Testis (tissue), 2 donors: ENCODE measurements at regions not wholly inside any gene's neighbourhood (a gene's known extent, or its start where the extent isn't known, plus 50 kb on each side); places are given as distances from the start of the nearest gene placed in this dataset.
"Not testable (repeated sequence)": the region's sequence is repeated elsewhere in the genome, so short reads cannot be mapped to it uniquely, and the experiment has no call there.

ENCODE experiments used
- DNase-seq: peaks from one replicate; pipeline ENCODE4 v3.0.0-alpha.2; 2019
- H3K27ac ChIP-seq, 2 donors: fragments of 200-600 bp; sonication (generic); one replicate each; pipeline ENCODE4 v1.5.1; 2019
- H3K27me3 ChIP-seq: fragments of 200-600 bp; sonication (generic); one replicate; pipeline ENCODE4 v1.5.1; 2019
- H3K36me3 ChIP-seq: fragments of 200-600 bp; sonication (generic); one replicate; pipeline ENCODE4 v1.5.1; 2017; ENCODE audit warnings: low read depth; ENCODE audit errors: missing control alignments
- H3K4me1 ChIP-seq: fragments of 200-600 bp; sonication (generic); one replicate; pipeline ENCODE4 v1.5.1; 2019
- H3K4me3 ChIP-seq, 2 donors: fragments of 200-600 bp; sonication (generic); one replicate each; pipeline ENCODE4 v1.5.1; 2017 to 2019
- H3K9me3 ChIP-seq: fragments of 200-600 bp; sonication (generic); one replicate; pipeline ENCODE4 v1.5.1; 2017
- CTCF ChIP-seq, 3 experiments: fragments of 450-650 bp in 2 of 3; fragments of 200-600 bp in 1 of 3; sonication (generic) in 1 of 3; IDR thresholded peaks; one replicate each; pipeline ENCODE4 v1.5.1; 2016 to 2019; ENCODE audit warnings: antibody characterized with exemption in 3 of 3, mild to moderate bottlenecking in 2 of 3, moderate library complexity in 1 of 3
- POLR2A ChIP-seq: fragments of 450-650 bp; IDR thresholded peaks from one replicate; pipeline ENCODE4 v1.6.1; 2017; ENCODE audit warnings: antibody characterized with exemption, mild to moderate bottlenecking, moderate library complexity
- WGBS, 2 donors: methylation state at CpG; one replicate each; pipeline ENCODE4 v1.1.5; 2018; 5-methylcytosine and 5-hydroxymethylcytosine counted together
- intact Hi-C: fragments of 100-400 bp; cut with DNase I; formaldehyde crosslinking; loops from one replicate; pipeline ENCODE4 v1.15.1; 2023; ENCODE audit warnings: low total_unique reads

- no peaks in the 10 kb centered on the region for H3K9me3 ChIP-seq
- H3K36me3 ChIP-seq: no peaks in the 10 kb centered on the region
- intact Hi-C loops: no loop called here
- peak overlapping the region; percentile 17 to 46 for H3K4me3 ChIP-seq
- 5 to 9% methylated on average over 19 to 30 of the region's 30 CpGs for WGBS, 2 donors
- DNase-seq: no peak
- H3K27me3 ChIP-seq: no peaks in the 10 kb centered on the region
- H3K4me1 ChIP-seq: no peaks in the 10 kb centered on the region
- no peak overlapping the region for H3K27ac ChIP-seq
- TF ChIP-seq POLR2A (no peak), CTCF (IDR thresholded peaks at IDR 0.05) (no peak)
Measured at GRCh38 chr5:144598451-144599068, 427.9 kb downstream of the KCTD16 start.

GRCh38 chr5:144596517-144596916 lies 425.8 kb downstream of the KCTD16 start:
- no peak for DNase-seq
- H3K9me3 ChIP-seq: no peaks in the 10 kb centered on the region
- no peaks in the 10 kb centered on the region for H3K36me3 ChIP-seq
- H3K4me1 ChIP-seq: no peaks in the 10 kb centered on the region
- no peak for TF ChIP-seq CTCF (IDR thresholded peaks at IDR 0.05)
- H3K27me3 ChIP-seq: no peaks in the 10 kb centered on the region
- H3K27ac ChIP-seq: no peak overlapping the region
- H3K4me3 ChIP-seq: no peak overlapping the region
- WGBS, 2 donors: 89 to 93% methylated on average over 2 of the region's 2 CpGs
- intact Hi-C loops: no loop called here

- no peaks in the 10 kb centered on the region for H3K27me3 ChIP-seq
- H3K4me3 ChIP-seq: no peak overlapping the region
- WGBS, 2 donors: 85 to 94% methylated on average over 13 to 25 of the region's 25 CpGs
- no peak for TF ChIP-seq CTCF (IDR thresholded peaks at IDR 0.05)
- no peak for TF ChIP-seq POLR2A
- intact Hi-C loops: no loop called here
- no peaks in the 10 kb centered on the region for H3K9me3 ChIP-seq
- no peaks in the 10 kb centered on the region for H3K36me3 ChIP-seq
- no peak overlapping the region for H3K27ac ChIP-seq
- H3K4me1 ChIP-seq: no peaks in the 10 kb centered on the region
- DNase-seq: no peak
Measured at GRCh38 chr5:144594919-144595318, 424.2 kb downstream of the KCTD16 start.

GRCh38 chr5:144594234-144594633 lies 423.6 kb downstream of the KCTD16 start:
- H3K27ac ChIP-seq, H3K4me1 ChIP-seq, H3K4me3 ChIP-seq, DNase-seq, H3K9me3 ChIP-seq, H3K36me3 ChIP-seq, intact Hi-C loops, H3K27me3 ChIP-seq: not testable (repeated sequence)
- WGBS, 2 donors: 75 to 93% methylated on average over 2 to 4 of the region's 4 CpGs

GRCh38 chr5:144585681-144586080 lies 415.0 kb downstream of the KCTD16 start:
- H3K27me3 ChIP-seq: no peaks in the 10 kb centered on the region
- no peaks in the 10 kb centered on the region for H3K9me3 ChIP-seq
- no peaks in the 10 kb centered on the region for H3K4me1 ChIP-seq
- 25 to 30% methylated on average over 5 of the region's 5 CpGs for WGBS, 2 donors
- H3K27ac ChIP-seq: no peak overlapping the region
- no peak for DNase-seq
- no peak overlapping the region for H3K4me3 ChIP-seq
- no peaks in the 10 kb centered on the region for H3K36me3 ChIP-seq
- TF ChIP-seq POLR2A (no peak), CTCF (IDR thresholded peaks at IDR 0.05) (no peak)
- intact Hi-C loops: no loop called here
